BLaER1 treated with 17β-estradiol and CSF1 and Interleukin-3, amounts not matched to agents 10 nM and 100 nM (cell line): ENCODE measurements at regions not wholly inside any gene's neighbourhood (a gene's known extent, or its start where the extent isn't known, plus 50 kb on each side); places are given as distances from the start of the nearest gene placed in this dataset.
A peak's percentile ranks its signal among the peaks of the same experiment; 100 is the strongest.

Source experiments
- H3K27ac ChIP-seq, 11 experiments: shearing (Covaris generic); formaldehyde crosslinking; 2 replicates each; pipeline ENCODE4 v1.8.1; 2022
- H3K27me3 ChIP-seq, 11 experiments: shearing (Covaris generic); formaldehyde crosslinking; 2 replicates each; pipeline ENCODE4 v1.8.1; 2022
- H3K36me3 ChIP-seq, 11 experiments: shearing (Covaris generic); formaldehyde crosslinking; 2 replicates each; pipeline ENCODE4 v1.8.1; 2022
- H3K4me1 ChIP-seq, 10 experiments: shearing (Covaris generic); formaldehyde crosslinking; 2 replicates each; pipeline ENCODE4 v1.8.1; 2022
- H3K4me2 ChIP-seq, 11 experiments: shearing (Covaris generic); formaldehyde crosslinking; 2 replicates each; pipeline ENCODE4 v1.8.1; 2022
- H3K4me3 ChIP-seq, 10 experiments: shearing (Covaris generic); formaldehyde crosslinking; 2 replicates each; pipeline ENCODE4 v1.8.1; 2022
- H3K9ac ChIP-seq, 11 experiments: shearing (Covaris generic); formaldehyde crosslinking; 2 replicates each; pipeline ENCODE4 v1.8.1; 2022
- H3K9me3 ChIP-seq, 11 experiments: shearing (Covaris generic); formaldehyde crosslinking; replicated peaks in 1 of 11; 2 replicates each; pipeline ENCODE4 v1.8.1; 2022
- H4K20me1 ChIP-seq, 11 experiments: shearing (Covaris generic); formaldehyde crosslinking; 2 replicates each; pipeline ENCODE4 v1.8.1; 2022
- Cebpa-rat ChIP-seq, 11 experiments: shearing (Covaris generic); IDR thresholded peaks; 2 replicates each; pipeline ENCODE4 v1.8.1; 2022

- H3K4me3 ChIP-seq, result no peak overlapping the region
- peaks cover 0 to 17% (median 8%) of the 10 kb centered on the region in 11 experiments; a peak in 7 of 22 replicates for H3K9me3 ChIP-seq
- TF ChIP-seq Cebpa-rat (IDR thresholded peaks at IDR 0.05), result no peak
- peak overlapping the region in 8 of 11 experiments; percentile 1 to 30 (median 6); a peak in 6 of 22 replicates for H3K27ac ChIP-seq
- no peaks in the 10 kb centered on the region for H4K20me1 ChIP-seq
- peaks cover 0 to 25% (median 19%) of the 10 kb centered on the region in 10 experiments; a peak in 18 of 20 replicates for H3K4me1 ChIP-seq
- no peaks in the 10 kb centered on the region for H3K27me3 ChIP-seq
- no peak overlapping the region for H3K9ac ChIP-seq
- no peaks in the 10 kb centered on the region for H3K36me3 ChIP-seq
- H3K4me2 ChIP-seq, result peak overlapping the region in 9 of 11 experiments; percentile 24 to 55 (median 39); a peak in 13 of 22 replicates
These were observed 377.8 kb upstream of the PRKCQ start for GRCh38 chr10:6957851-6958250.

- TF ChIP-seq Cebpa-rat (IDR thresholded peaks at IDR 0.05), result no peak
- peaks cover 0 to 24% (median 17%) of the 10 kb centered on the region in 10 experiments; a peak in 18 of 20 replicates for H3K4me1 ChIP-seq
- H3K36me3 ChIP-seq, result no peaks in the 10 kb centered on the region
- no peaks in the 10 kb centered on the region for H4K20me1 ChIP-seq
- H3K27me3 ChIP-seq, result no peaks in the 10 kb centered on the region
- no peak overlapping the region for H3K27ac ChIP-seq
- H3K4me2 ChIP-seq, result no peak overlapping the region
- peaks cover 0 to 17% (median 8%) of the 10 kb centered on the region in 11 experiments; a peak in 7 of 22 replicates for H3K9me3 ChIP-seq
- H3K9ac ChIP-seq, result no peak overlapping the region
- H3K4me3 ChIP-seq, result no peak overlapping the region
These were observed 376.5 kb upstream of the PRKCQ start for GRCh38 chr10:6956562-6956961.

- Histone ChIP-seq H3K4me3 (no peak overlapping the region), H3K9me3 (peaks cover 3 to 24% (median 9%) of the 10 kb centered on the region in 11 experiments; a peak in 7 of 22 replicates), H3K4me1 (peaks cover 0 to 7% (median 7%) of the 10 kb centered on the region in 10 experiments; a peak in 17 of 20 replicates), H3K27ac (no peak overlapping the region), H3K9ac (no peak overlapping the region), H4K20me1 (no peaks in the 10 kb centered on the region), H3K27me3 (no peaks in the 10 kb centered on the region), H3K4me2 (no peak overlapping the region), H3K36me3 (no peaks in the 10 kb centered on the region; a peak in 1 of 22 replicates)
- no peak for TF ChIP-seq Cebpa-rat (IDR thresholded peaks at IDR 0.05)
These were observed 373.3 kb upstream of the PRKCQ start for GRCh38 chr10:6953271-6953801.

GRCh38 chr10:6951732-6952131 is 371.7 kb upstream of the PRKCQ start:
- H3K36me3 ChIP-seq, result no peaks in the 10 kb centered on the region; a peak in 1 of 22 replicates
- H3K4me1 ChIP-seq, result no peaks in the 10 kb centered on the region
- no peak overlapping the region for H3K4me3 ChIP-seq
- no peaks in the 10 kb centered on the region for H4K20me1 ChIP-seq
- H3K27me3 ChIP-seq, result no peaks in the 10 kb centered on the region
- no peak overlapping the region for H3K4me2 ChIP-seq
- no peak overlapping the region for H3K9ac ChIP-seq
- TF ChIP-seq Cebpa-rat (IDR thresholded peaks at IDR 0.05), result no peak
- peaks cover 6 to 29% (median 16%) of the 10 kb centered on the region in 11 experiments; a peak in 20 of 22 replicates for H3K9me3 ChIP-seq
- H3K27ac ChIP-seq, result no peak overlapping the region

GRCh38 chr10:6950133-6950532 is 370.1 kb upstream of the PRKCQ start:
- Histone ChIP-seq H3K4me1 (no peaks in the 10 kb centered on the region), H4K20me1 (no peaks in the 10 kb centered on the region), H3K27ac (no peak overlapping the region), H3K36me3 (no peaks in the 10 kb centered on the region; a peak in 1 of 22 replicates), H3K9me3 (peaks cover 5 to 29% (median 17%) of the 10 kb centered on the region in 11 experiments; a peak in 20 of 22 replicates), H3K4me3 (no peak overlapping the region), H3K9ac (no peak overlapping the region), H3K4me2 (no peak overlapping the region), H3K27me3 (no peaks in the 10 kb centered on the region)
- no peak for TF ChIP-seq Cebpa-rat (IDR thresholded peaks at IDR 0.05)

- Histone ChIP-seq H3K27me3 (no peaks in the 10 kb centered on the region), H4K20me1 (no peaks in the 10 kb centered on the region), H3K9me3 (peaks cover 5 to 34% (median 14%) of the 10 kb centered on the region in 11 experiments; a peak in 20 of 22 replicates), H3K9ac (no peak overlapping the region), H3K4me3 (no peak overlapping the region), H3K27ac (no peak overlapping the region), H3K36me3 (no peaks in the 10 kb centered on the region; a peak in 1 of 22 replicates), H3K4me2 (no peak overlapping the region), H3K4me1 (peaks cover 0 to 9% (median 4%) of the 10 kb centered on the region in 10 experiments; a peak in 10 of 20 replicates)
- no peak for TF ChIP-seq Cebpa-rat (IDR thresholded peaks at IDR 0.05)
These were observed 364.4 kb upstream of the PRKCQ start for GRCh38 chr10:6944436-6944835.

- no peak for TF ChIP-seq Cebpa-rat (IDR thresholded peaks at IDR 0.05)
- Histone ChIP-seq H3K27me3 (no peaks in the 10 kb centered on the region), H3K9ac (no peak overlapping the region)
These were observed 358.3 kb upstream of the PRKCQ start for GRCh38 chr10:6938384-6938783.

GRCh38 chr10:6936931-6937330 is 356.9 kb upstream of the PRKCQ start:
- no peak for TF ChIP-seq Cebpa-rat (IDR thresholded peaks at IDR 0.05)

More at GRCh38 chr10:6938384-6938783, 358.3 kb upstream of the PRKCQ start:
- H3K27ac ChIP-seq, result no peak overlapping the region
- peaks cover 0 to 15% (median 9%) of the 10 kb centered on the region in 11 experiments; a peak in 12 of 22 replicates for H3K36me3 ChIP-seq
- H3K9me3 ChIP-seq, result peaks cover 31 to 49% (median 40%) of the 10 kb centered on the region in 11 experiments
- H3K4me1 ChIP-seq, result peaks cover 0 to 14% (median 6%) of the 10 kb centered on the region in 10 experiments; a peak in 11 of 20 replicates
- H3K4me3 ChIP-seq, result no peak overlapping the region
- no peaks in the 10 kb centered on the region for H4K20me1 ChIP-seq
- no peak overlapping the region for H3K4me2 ChIP-seq

GRCh38 chr10:6929148-6929830 is 349.2 kb upstream of the PRKCQ start:
- peaks cover 0 to 27% (median 4%) of the 10 kb centered on the region in 11 experiments; a peak in 12 of 22 replicates for H3K36me3 ChIP-seq
- H4K20me1 ChIP-seq, result no peaks in the 10 kb centered on the region
- no peak for TF ChIP-seq Cebpa-rat (IDR thresholded peaks at IDR 0.05)
- peaks cover 7 to 39% (median 34%) of the 10 kb centered on the region in 11 experiments for H3K9me3 ChIP-seq
- peaks cover 55 to 67% (median 62%) of the 10 kb centered on the region in 10 experiments for H3K4me1 ChIP-seq
- no peaks in the 10 kb centered on the region for H3K27me3 ChIP-seq
- H3K4me3 ChIP-seq, result peak overlapping the region in 8 of 10 experiments; percentile 38 to 57 (median 48); a peak in 10 of 20 replicates
- peak overlapping the region in 10 of 11 experiments; percentile 79 to 98 (median 96); a peak in 21 of 22 replicates for H3K27ac ChIP-seq
- H3K9ac ChIP-seq, result peak overlapping the region in 9 of 11 experiments; percentile 80 to 91 (median 85); a peak in 18 of 22 replicates
- peak overlapping the region; percentile 79 to 98 (median 90) for H3K4me2 ChIP-seq

More at GRCh38 chr10:6936931-6937330, 356.9 kb upstream of the PRKCQ start:
- Histone ChIP-seq H3K36me3 (peaks cover 0 to 20% (median 9%) of the 10 kb centered on the region in 11 experiments; a peak in 12 of 22 replicates), H3K27me3 (no peaks in the 10 kb centered on the region), H3K4me3 (no peak overlapping the region), H4K20me1 (no peaks in the 10 kb centered on the region), H3K27ac (no peak overlapping the region), H3K9me3 (peaks cover 34 to 60% (median 54%) of the 10 kb centered on the region in 11 experiments), H3K4me2 (no peak overlapping the region), H3K9ac (no peak overlapping the region), H3K4me1 (peaks cover 0 to 14% (median 6%) of the 10 kb centered on the region in 10 experiments; a peak in 11 of 20 replicates)
